ENCODE measurements at regions not wholly inside any gene's neighbourhood (a gene's known extent, or its start where the extent isn't known, plus 50 kb on each side); places are given as distances from the start of the nearest gene placed in this dataset.

GRCh38 chr11:71071736-71072509 is 180.5 kb downstream of the SHANK2 start:
- TF ChIP-seq, protein P1, sequence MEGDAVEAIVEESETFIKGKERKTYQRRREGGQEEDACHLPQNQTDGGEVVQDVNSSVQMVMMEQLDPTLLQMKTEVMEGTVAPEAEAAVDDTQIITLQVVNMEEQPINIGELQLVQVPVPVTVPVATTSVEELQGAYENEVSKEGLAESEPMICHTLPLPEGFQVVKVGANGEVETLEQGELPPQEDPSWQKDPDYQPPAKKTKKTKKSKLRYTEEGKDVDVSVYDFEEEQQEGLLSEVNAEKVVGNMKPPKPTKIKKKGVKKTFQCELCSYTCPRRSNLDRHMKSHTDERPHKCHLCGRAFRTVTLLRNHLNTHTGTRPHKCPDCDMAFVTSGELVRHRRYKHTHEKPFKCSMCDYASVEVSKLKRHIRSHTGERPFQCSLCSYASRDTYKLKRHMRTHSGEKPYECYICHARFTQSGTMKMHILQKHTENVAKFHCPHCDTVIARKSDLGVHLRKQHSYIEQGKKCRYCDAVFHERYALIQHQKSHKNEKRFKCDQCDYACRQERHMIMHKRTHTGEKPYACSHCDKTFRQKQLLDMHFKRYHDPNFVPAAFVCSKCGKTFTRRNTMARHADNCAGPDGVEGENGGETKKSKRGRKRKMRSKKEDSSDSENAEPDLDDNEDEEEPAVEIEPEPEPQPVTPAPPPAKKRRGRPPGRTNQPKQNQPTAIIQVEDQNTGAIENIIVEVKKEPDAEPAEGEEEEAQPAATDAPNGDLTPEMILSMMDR (IDR thresholded peaks at IDR 0.05; ENCODE audit: extremely low read depth, missing control alignments) = no peak
- DNase-seq (ENCODE audit: low spot score) = no peak

DNA sequence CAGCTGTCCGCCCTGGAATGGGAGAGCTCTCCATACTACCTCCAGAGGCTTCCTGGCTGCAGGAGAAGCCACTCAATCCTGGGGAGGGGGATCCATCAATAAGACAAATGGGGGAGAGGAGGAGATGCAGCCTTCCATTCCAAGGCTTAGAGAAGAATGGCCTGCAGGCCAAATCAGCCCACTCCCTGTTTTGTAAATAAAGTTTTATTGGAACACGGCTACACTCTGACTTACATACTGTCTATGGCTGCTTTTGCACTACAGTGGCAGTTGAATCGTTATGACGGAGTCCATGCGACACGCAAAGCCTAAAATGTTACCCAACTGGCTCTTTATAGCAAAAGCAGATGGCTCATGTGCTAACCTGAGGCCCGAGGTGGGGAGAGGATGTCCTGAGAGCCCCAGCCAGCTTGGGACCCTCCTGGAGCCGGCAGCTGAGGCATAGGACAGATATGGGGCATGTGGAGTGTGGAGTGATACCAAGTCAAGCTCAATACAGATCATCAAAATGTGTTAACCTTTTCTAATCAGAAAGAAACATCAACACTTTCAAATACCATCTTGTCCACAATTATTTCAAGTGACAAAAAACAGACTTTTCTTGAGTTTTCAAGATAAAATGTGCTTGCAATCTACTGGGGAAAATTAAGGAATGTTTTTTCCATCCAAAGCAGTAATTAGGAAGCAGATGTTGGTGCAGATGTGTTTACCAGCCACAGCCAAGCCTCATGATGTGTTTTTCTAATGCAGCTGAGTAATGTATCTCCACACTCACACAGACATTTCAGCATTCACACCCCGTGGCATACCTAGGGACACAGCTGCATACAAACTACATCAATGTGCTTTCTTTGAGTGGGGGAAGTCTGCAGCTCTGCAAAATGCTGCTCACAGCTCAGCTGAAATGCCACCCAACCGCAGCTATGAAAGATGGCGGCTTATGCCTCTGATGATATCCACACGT is 181.6 kb downstream of the SHANK2 start:
- DNase-seq (ENCODE audit: low spot score) = no peak
- TF ChIP-seq, protein P1 (IDR thresholded peaks at IDR 0.05; ENCODE audit: extremely low read depth, missing control alignments) = no peak

- DNase-seq (ENCODE audit: low spot score) = no peak
- TF ChIP-seq, protein P1 (IDR thresholded peaks at IDR 0.05; ENCODE audit: extremely low read depth, missing control alignments) = no peak
These were observed 183.4 kb downstream of the SHANK2 start for GRCh38 chr11:71068963-71069362.

DNA sequence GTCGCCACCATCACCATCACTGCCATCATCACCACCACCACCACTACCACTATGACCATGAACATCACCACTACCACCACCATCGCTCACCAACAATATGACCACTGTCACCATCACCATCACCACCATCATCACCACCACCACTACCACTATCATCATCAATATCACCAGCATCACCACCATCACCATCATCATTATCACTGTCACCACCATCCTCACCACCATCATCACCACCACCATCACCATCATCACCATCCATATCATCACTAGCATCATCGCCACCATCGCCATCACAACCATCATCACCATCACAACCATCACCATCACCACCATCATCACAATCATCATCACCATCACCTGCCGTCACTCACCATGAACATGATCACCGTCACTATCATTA is 184.6 kb downstream of the SHANK2 start:
- TF ChIP-seq, protein P1 (IDR thresholded peaks at IDR 0.05; ENCODE audit: extremely low read depth, missing control alignments) = no peak

DNA sequence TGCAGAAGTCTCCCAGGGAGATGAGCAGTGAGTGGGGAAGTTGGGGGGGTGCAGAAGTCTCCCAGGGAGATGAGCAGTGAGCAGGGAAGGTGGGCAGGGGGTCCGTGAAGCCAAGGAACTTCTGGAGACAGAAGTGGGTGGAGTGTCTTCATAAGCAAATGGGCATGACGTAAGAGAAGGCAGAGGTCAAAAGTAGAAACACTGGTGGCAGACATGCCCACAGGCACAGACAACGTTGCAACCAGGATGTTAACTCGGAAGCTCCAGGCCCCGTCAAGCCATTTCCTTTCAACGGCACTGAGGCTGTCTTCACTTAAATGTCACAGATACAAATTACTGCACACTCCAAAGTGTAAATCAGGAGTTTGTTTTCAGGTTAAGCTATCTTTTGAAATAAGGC is 186.1 kb downstream of the SHANK2 start:
- TF ChIP-seq, protein P1 (IDR thresholded peaks at IDR 0.05; ENCODE audit: extremely low read depth, missing control alignments) = no peak
- no peak for DNase-seq (ENCODE audit: low spot score)

More for the DNA sequence above, 184.6 kb downstream of the SHANK2 start:
- DNase-seq (ENCODE audit: low spot score) = no peak

DNA sequence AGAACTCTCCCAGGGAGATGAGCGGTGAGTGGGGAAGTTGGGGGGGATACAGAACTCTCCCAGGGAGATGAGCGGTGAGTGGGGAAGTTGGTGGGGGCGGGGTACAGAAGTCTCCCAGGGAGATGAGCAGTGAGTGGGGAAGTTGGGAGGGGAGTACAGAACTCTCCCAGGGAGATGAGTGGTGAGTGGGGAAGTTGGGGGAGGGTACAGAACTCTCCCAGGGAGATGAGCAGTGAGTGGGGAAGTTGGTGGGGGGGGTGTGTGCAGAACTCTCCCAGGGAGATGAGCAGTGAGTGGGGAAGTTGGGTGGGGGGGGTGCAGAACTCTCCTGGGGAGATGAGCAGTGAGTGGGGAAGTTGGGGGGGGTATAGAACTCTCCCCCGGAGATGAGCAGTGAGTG is 186.5 kb downstream of the SHANK2 start:
- TF ChIP-seq, protein P1 (IDR thresholded peaks at IDR 0.05; ENCODE audit: extremely low read depth, missing control alignments) = no peak
- no peak for DNase-seq (ENCODE audit: low spot score)

Data from GM20000 (cell line).